DND-41 (cell line): ENCODE measurements at regions not wholly inside any gene's neighbourhood (a gene's known extent, or its start where the extent isn't known, plus 50 kb on each side); places are given as distances from the start of the nearest gene placed in this dataset.
A peak's percentile ranks its signal among the peaks of the same experiment; 100 is the strongest.

Experiments used
- ATAC-seq: fragments of 200-7000 bp; cut with Tn5 transposase; 3 replicates; pipeline ENCODE4 v1.9.1; 2021; ENCODE audit warnings: low read depth; ENCODE audit not compliant: insufficient read depth
- DNase-seq: peaks from one replicate; pipeline ENCODE4 v3.0.0-alpha.2; 2020
- H2AFZ ChIP-seq: 2 replicates; pipeline ENCODE4 v1.6.0; 2012; ENCODE audit warnings: low read depth, low read length
- H3K27ac ChIP-seq: 2 replicates; pipeline ENCODE4 v1.5.1; 2012; ENCODE audit warnings: low read length, inconsistent platforms
- H3K27me3 ChIP-seq: fragments of 200-600 bp; sonication (generic); 2 replicates; pipeline ENCODE4 v1.6.0; 2012; ENCODE audit warnings: low read length, mild to moderate bottlenecking, inconsistent platforms; ENCODE audit not compliant: insufficient read depth, poor library complexity
- H3K36me3 ChIP-seq: 2 replicates; pipeline ENCODE4 v1.5.1; 2012; ENCODE audit warnings: low read length, inconsistent platforms; ENCODE audit not compliant: insufficient read depth
- H3K4me1 ChIP-seq: 2 replicates; pipeline ENCODE4 v1.5.1; 2012; ENCODE audit warnings: mild to moderate bottlenecking, low read length; ENCODE audit not compliant: insufficient read depth
- H3K4me2 ChIP-seq: 2 replicates; pipeline ENCODE4 v1.6.0; 2012; ENCODE audit warnings: mild to moderate bottlenecking, moderate library complexity, low read length, inconsistent platforms; ENCODE audit not compliant: insufficient read depth
- H3K4me3 ChIP-seq, 2 experiments: fragments of 200-600 bp in 1 of 2; shearing (Covaris generic) in 1 of 2; 2 replicates each; pipeline ENCODE4 v1.5.1; 2012 to 2016; ENCODE audit warnings: inconsistent platforms in 2 of 2, low read length in 2 of 2, mild to moderate bottlenecking in 2 of 2, low read depth in 1 of 2, moderate library complexity in 1 of 2
- H3K79me2 ChIP-seq: 2 replicates; pipeline ENCODE4 v1.6.0; 2012; ENCODE audit warnings: low read length, inconsistent platforms; ENCODE audit not compliant: insufficient read depth
- H3K9ac ChIP-seq: 2 replicates; pipeline ENCODE4 v1.6.0; 2012; ENCODE audit warnings: low read depth, mild to moderate bottlenecking, inconsistent platforms, low read length, moderate library complexity
- H3K9me3 ChIP-seq: 2 replicates; pipeline ENCODE4 v1.5.1; 2012; ENCODE audit warnings: low read length, moderate library complexity, mild to moderate bottlenecking, inconsistent platforms; ENCODE audit not compliant: insufficient read depth, severe bottlenecking
- H4K20me1 ChIP-seq: 2 replicates; pipeline ENCODE4 v1.6.0; 2012; ENCODE audit warnings: low read length; ENCODE audit not compliant: insufficient read depth
- CTCF ChIP-seq: IDR thresholded peaks from 2 replicates; pipeline ENCODE4 v1.5.1; 2012; ENCODE audit warnings: borderline replicate concordance, low read length, moderate library complexity, mild to moderate bottlenecking; ENCODE audit not compliant: poor library complexity, severe bottlenecking; ENCODE audit errors: extremely low read depth
- EZH2 ChIP-seq: IDR thresholded peaks from 3 replicates; pipeline ENCODE4 v1.6.1; 2012; ENCODE audit warnings: borderline replicate concordance, low read depth, mild to moderate bottlenecking, moderate library complexity, low read length, inconsistent platforms; ENCODE audit not compliant: severe bottlenecking

- H3K4me1 ChIP-seq: no peaks in the 10 kb centered on the region
- no peak for DNase-seq
- no peak overlapping the region for H2AFZ ChIP-seq
- H3K4me2 ChIP-seq: no peak overlapping the region
- no peak for TF ChIP-seq EZH2
- TF ChIP-seq CTCF: no peak
- no peaks in the 10 kb centered on the region for H4K20me1 ChIP-seq
- no peaks in the 10 kb centered on the region for H3K9me3 ChIP-seq
- H3K27me3 ChIP-seq: no peaks in the 10 kb centered on the region
- no peak overlapping the region for H3K27ac ChIP-seq
- H3K4me3 ChIP-seq: no peak overlapping the region
- no peak overlapping the region for H3K9ac ChIP-seq
- no peaks in the 10 kb centered on the region for H3K36me3 ChIP-seq
- ATAC-seq: no peak
- no peaks in the 10 kb centered on the region for H3K79me2 ChIP-seq
Measured at GRCh38 chr12:102781117-102781516, 135.9 kb downstream of the PAH start.

- DNase-seq: no peak
- Histone ChIP-seq H4K20me1 (no peaks in the 10 kb centered on the region), H3K27me3 (peaks cover 5% of the 10 kb centered on the region), H3K36me3 (no peaks in the 10 kb centered on the region), H2AFZ (no peak overlapping the region), H3K4me3 (no peak overlapping the region), H3K79me2 (no peaks in the 10 kb centered on the region), H3K4me1 (no peaks in the 10 kb centered on the region), H3K4me2 (no peak overlapping the region), H3K27ac (no peak overlapping the region), H3K9me3 (no peaks in the 10 kb centered on the region), H3K9ac (no peak overlapping the region)
- TF ChIP-seq EZH2: no peak
- TF ChIP-seq CTCF: no peak
- ATAC-seq: no peak
Measured at GRCh38 chr12:102776041-102776440, 141.0 kb downstream of the PAH start.

- Histone ChIP-seq H3K27ac (no peak overlapping the region), H3K9me3 (no peaks in the 10 kb centered on the region), H3K4me3 (no peak overlapping the region), H3K27me3 (peaks cover 5% of the 10 kb centered on the region), H3K4me2 (no peak overlapping the region), H3K9ac (no peak overlapping the region), H2AFZ (no peak overlapping the region), H3K4me1 (no peaks in the 10 kb centered on the region), H3K36me3 (no peaks in the 10 kb centered on the region), H3K79me2 (no peaks in the 10 kb centered on the region), H4K20me1 (no peaks in the 10 kb centered on the region)
- peak; percentile 48 for DNase-seq
- TF ChIP-seq CTCF: peak; percentile 76
- TF ChIP-seq EZH2: no peak
- peak; percentile 65; the same call in 1 of the 3 replicates for ATAC-seq
Measured at GRCh38 chr12:102769323-102769916, 147.6 kb downstream of the PAH start.

GRCh38 chr12:102766961-102767360 lies 150.1 kb downstream of the PAH start:
- no peaks in the 10 kb centered on the region for H3K27me3 ChIP-seq
- no peak overlapping the region for H3K4me3 ChIP-seq
- no peaks in the 10 kb centered on the region for H4K20me1 ChIP-seq
- H3K9ac ChIP-seq: no peak overlapping the region
- H3K36me3 ChIP-seq: no peaks in the 10 kb centered on the region
- ATAC-seq (no peak), DNase-seq (no peak)
- no peak overlapping the region for H3K27ac ChIP-seq
- no peak overlapping the region for H3K4me2 ChIP-seq
- H3K79me2 ChIP-seq: no peaks in the 10 kb centered on the region
- H2AFZ ChIP-seq: no peak overlapping the region
- no peaks in the 10 kb centered on the region for H3K4me1 ChIP-seq
- TF ChIP-seq EZH2 (no peak), CTCF (no peak)
- no peaks in the 10 kb centered on the region for H3K9me3 ChIP-seq
